SK-N-MC (cell line): ENCODE measurements at regions not wholly inside any gene's neighbourhood (a gene's known extent, or its start where the extent isn't known, plus 50 kb on each side); places are given as distances from the start of the nearest gene placed in this dataset.

Experiments used
- EZH2 ChIP-seq: fragments of 200-600 bp; sonication (generic); IDR thresholded peaks from one replicate; pipeline ENCODE4 v1.6.1; 2017; ENCODE audit warnings: antibody characterized with exemption
- FOXP2 ChIP-seq: optimal IDR thresholded peaks from 2 replicates; pipeline ENCODE3; 2011; ENCODE audit warnings: mild to moderate bottlenecking, moderate library complexity; ENCODE audit not compliant: insufficient read depth; ENCODE audit errors: extremely low read length, control extremely low read depth
- POLR2AphosphoS5 ChIP-seq: IDR thresholded peaks from 2 replicates; pipeline ENCODE4 v1.6.1; 2012; ENCODE audit warnings: mild to moderate bottlenecking, low read depth, low read length, borderline replicate concordance

- TF ChIP-seq EZH2 (no peak), POLR2AphosphoS5 (no peak), FOXP2 (no peak)
Observed at GRCh38 chr6:65780691-65781090, 73.7 kb upstream of the EYS start.
